IMR-90 (cell line): ENCODE measurements at regions not wholly inside any gene's neighbourhood (a gene's known extent, or its start where the extent isn't known, plus 50 kb on each side); places are given as distances from the start of the nearest gene placed in this dataset.
A peak's percentile ranks its signal among the peaks of the same experiment; 100 is the strongest.

Experiments used
- ATAC-seq: fragments of 200-7000 bp; cut with Tn5 transposase; 2 replicates; pipeline ENCODE4 v1.9.1; 2020; ENCODE audit warnings: low read depth, mild to moderate bottlenecking, moderate library complexity
- BruUV-seq: library from RNA; stranded (reverse); fragments of 400-500 nt; replicated peaks from 2 replicates; lab custom pipeline; 2021; lab: Mats Ljungman, UMichigan
- CTCF ChIA-PET: fragments of 300-600 bp; formaldehyde crosslinking; extraction: SDS; loops from one replicate; lab custom pipeline; 2021; ENCODE audit warnings: antibody characterized with exemption; lab: Yijun Ruan, JAX
- POLR2A ChIA-PET: fragments of 300-600 bp; sonication (Branson Sonifier 250); formaldehyde crosslinking; loops from one replicate; lab custom pipeline; 2022; ENCODE audit warnings: antibody characterized with exemption; ENCODE audit not compliant: unreplicated experiment; lab: Charles Lee
- DNase-seq: peaks from one replicate; pipeline ENCODE4 v3.0.0; 2013
- H2AFZ ChIP-seq: replicated peaks from 2 replicates; pipeline ENCODE3; 2013; ENCODE audit warnings: low read length, mild to moderate bottlenecking; ENCODE audit not compliant: poor library complexity
- H2AK5ac ChIP-seq: 2 replicates; pipeline ENCODE4 v1.6.1; 2013; ENCODE audit warnings: low read depth, low read length, inconsistent platforms
- H2AK9ac ChIP-seq: replicated peaks from 2 replicates; pipeline ENCODE3; 2013; ENCODE audit warnings: mild to moderate bottlenecking, low read depth, low read length, moderate library complexity; ENCODE audit not compliant: poor library complexity
- H2BK120ac ChIP-seq: 2 replicates; pipeline ENCODE4 v1.6.1; 2013; ENCODE audit warnings: low read depth, low read length, inconsistent platforms
- H2BK15ac ChIP-seq: 3 replicates; pipeline ENCODE4 v1.6.1; 2013; ENCODE audit warnings: low read depth, low read length, inconsistent platforms
- H2BK20ac ChIP-seq: 2 replicates; pipeline ENCODE4 v1.6.1; 2013; ENCODE audit warnings: low read depth, mild to moderate bottlenecking, inconsistent platforms, low read length, moderate library complexity
- H2BK5ac ChIP-seq: 2 replicates; pipeline ENCODE4 v1.6.1; 2013; ENCODE audit warnings: mild to moderate bottlenecking, low read depth, low read length, inconsistent platforms; ENCODE audit not compliant: poor library complexity, severe bottlenecking
- H3K14ac ChIP-seq: replicated peaks from 2 replicates; pipeline ENCODE4 v1.6.1; 2013; ENCODE audit warnings: low read depth, low read length, inconsistent platforms
- H3K18ac ChIP-seq: 2 replicates; pipeline ENCODE4 v1.6.1; 2013; ENCODE audit warnings: low read depth, low read length, control low read depth
- H3K23ac ChIP-seq: 2 replicates; pipeline ENCODE4 v1.6.1; 2013; ENCODE audit warnings: low read depth, low read length, inconsistent platforms
- H3K27ac ChIP-seq: 2 replicates; pipeline ENCODE4 v1.5.1; 2013; ENCODE audit warnings: mild to moderate bottlenecking, control low read depth, low read length; ENCODE audit not compliant: insufficient read depth
- H3K27me3 ChIP-seq: 2 replicates; pipeline ENCODE4 v1.6.1; 2013; ENCODE audit warnings: low read length; ENCODE audit not compliant: control insufficient read depth, insufficient read depth
- H3K36me3 ChIP-seq: 2 replicates; pipeline ENCODE4 v1.6.1; 2013; ENCODE audit warnings: low read length, mixed read lengths; ENCODE audit not compliant: control insufficient read depth, insufficient read depth
- H3K4ac ChIP-seq: 2 replicates; pipeline ENCODE4 v1.6.1; 2013; ENCODE audit warnings: low read depth, low read length, inconsistent platforms
- H3K4me1 ChIP-seq: 2 replicates; pipeline ENCODE4 v1.6.1; 2013; ENCODE audit warnings: low read length, mixed read lengths; ENCODE audit not compliant: control insufficient read depth, insufficient read depth
- H3K4me2 ChIP-seq: 2 replicates; pipeline ENCODE4 v1.6.1; 2013; ENCODE audit warnings: low read depth, mild to moderate bottlenecking, control low read depth, low read length, moderate library complexity
- H3K4me3 ChIP-seq: 2 replicates; pipeline ENCODE4 v1.5.1; 2013; ENCODE audit warnings: low read depth, mild to moderate bottlenecking, control low read depth, low read length, moderate library complexity; ENCODE audit not compliant: insufficient read depth
- H3K56ac ChIP-seq: 2 replicates; pipeline ENCODE4 v1.6.1; 2013; ENCODE audit warnings: low read length, inconsistent platforms; ENCODE audit not compliant: insufficient read depth; ENCODE audit errors: extremely low read depth
- H3K79me1 ChIP-seq, 2 experiments: 2 replicates each; pipeline ENCODE4 v1.6.1; 2013; ENCODE audit warnings: low read length in 2 of 2, inconsistent platforms in 1 of 2, low read depth in 1 of 2
- H3K9ac ChIP-seq: 2 replicates; pipeline ENCODE4 v1.6.1; 2013; ENCODE audit warnings: low read depth, low read length, control low read depth
- H3K9me1 ChIP-seq: 2 replicates; pipeline ENCODE4 v1.6.1; 2013; ENCODE audit warnings: low read length, inconsistent platforms; ENCODE audit not compliant: insufficient read depth
- H3K9me3 ChIP-seq: 2 replicates; pipeline ENCODE4 v1.6.1; 2013; ENCODE audit warnings: low read length; ENCODE audit not compliant: control insufficient read depth, insufficient read depth
- H4K20me1 ChIP-seq: 2 replicates; pipeline ENCODE4 v1.6.1; 2013; ENCODE audit warnings: low read length, inconsistent platforms; ENCODE audit not compliant: insufficient read depth
- H4K5ac ChIP-seq: 2 replicates; pipeline ENCODE4 v1.6.1; 2013; ENCODE audit warnings: mild to moderate bottlenecking, low read depth, low read length, control low read depth
- H4K8ac ChIP-seq, 2 experiments: 2 replicates each; pipeline ENCODE4 v1.6.1; 2013; ENCODE audit warnings: low read depth in 2 of 2, low read length in 2 of 2, control low read depth in 1 of 2, inconsistent platforms in 1 of 2
- H4K91ac ChIP-seq: 2 replicates; pipeline ENCODE4 v1.6.1; 2013; ENCODE audit warnings: low read depth, low read length, inconsistent platforms; ENCODE audit not compliant: insufficient read depth
- BHLHE40 ChIP-seq: fragments of 150-350 bp; IDR thresholded peaks from 2 replicates; pipeline ENCODE4 v1.6.1; 2016; ENCODE audit warnings: mild to moderate bottlenecking, low read depth, low read length
- CEBPB ChIP-seq: IDR thresholded peaks from 2 replicates; pipeline ENCODE4 v1.6.1; 2012; ENCODE audit warnings: low read depth, low read length, improper control_type of control experiment
- CHD1 ChIP-seq: IDR thresholded peaks from 2 replicates; pipeline ENCODE4 v1.6.1; 2012; ENCODE audit warnings: low read depth, low read length, improper control_type of control experiment
- FOS ChIP-seq: fragments of 150-350 bp; IDR thresholded peaks from 2 replicates; pipeline ENCODE4 v1.6.1; 2016; ENCODE audit warnings: low read depth, low read length
- MAFK ChIP-seq: IDR thresholded peaks from 2 replicates; pipeline ENCODE4 v1.6.1; 2012; ENCODE audit warnings: low read depth, low read length, improper control_type of control experiment
- MAZ ChIP-seq: IDR thresholded peaks from 2 replicates; pipeline ENCODE4 v1.6.1; 2012; ENCODE audit warnings: low read depth, mild to moderate bottlenecking, low read length, improper control_type of control experiment, moderate library complexity, borderline replicate concordance
- MXI1 ChIP-seq: IDR thresholded peaks from 2 replicates; pipeline ENCODE4 v1.6.1; 2012; ENCODE audit warnings: low read depth, mild to moderate bottlenecking, low read length, moderate library complexity, borderline replicate concordance
- NFE2L2 ChIP-seq: fragments of 150-350 bp; IDR thresholded peaks from 2 replicates; pipeline ENCODE4 v1.6.1; 2016; ENCODE audit warnings: low read depth, mild to moderate bottlenecking, low read length
- POLR2A ChIP-seq: IDR thresholded peaks from 2 replicates; pipeline ENCODE4 v1.6.1; 2012; ENCODE audit warnings: mild to moderate bottlenecking, low read depth, low read length
- RAD21 ChIP-seq: IDR thresholded peaks from 2 replicates; pipeline ENCODE4 v1.6.1; 2012; ENCODE audit warnings: low read length, improper control_type of control experiment
- RCOR1 ChIP-seq: IDR thresholded peaks from 2 replicates; pipeline ENCODE4 v1.6.1; 2012; ENCODE audit warnings: mild to moderate bottlenecking, low read length, improper control_type of control experiment; ENCODE audit not compliant: insufficient replicate concordance
- RFX5 ChIP-seq: IDR thresholded peaks from 2 replicates; pipeline ENCODE4 v1.8.0; 2012; ENCODE audit warnings: low read depth, mild to moderate bottlenecking, low read length, moderate library complexity
- SMC3 ChIP-seq: fragments of 150-350 bp; IDR thresholded peaks from 2 replicates; pipeline ENCODE4 v1.6.1; 2016; ENCODE audit warnings: low read depth, mild to moderate bottlenecking, antibody characterized with exemption, low read length, moderate library complexity
- WGBS, 2 experiments: methylation state at CpG; one replicate each; pipeline versions ENCODE4 v1.1.5 to v1.1.7; 2013; ENCODE audit warnings: missing lambda C conversion rate in 2 of 2; ENCODE audit not compliant: insufficient read length in 1 of 2; ENCODE audit errors: extremely low coverage in 2 of 2; 5-methylcytosine and 5-hydroxymethylcytosine counted together
- dilution Hi-C: fragments of 300-500 bp; cut with HindIII; formaldehyde crosslinking; loops from one replicate; pipeline ENCODE4 v1.14.3; 2018; ENCODE audit warnings: low sequenced_read_pairs; ENCODE audit not compliant: unreplicated experiment
- in situ Hi-C: fragments of 300-500 bp; cut with MboI; formaldehyde crosslinking; loops from 3 replicates; pipeline ENCODE4 v1.14.3; 2019; ENCODE audit warnings: low sequenced_read_pairs, inconsistent platforms, mixed read lengths
- intact Hi-C: fragments of 100-400 bp; cut with micrococcal nuclease; formaldehyde crosslinking; loops from 2 replicates; pipeline ENCODE4 v1.10.0; 2022
- TF ChIP-seq, protein P1 (sequence below): fragments of 150-350 bp; IDR thresholded peaks from 2 replicates; pipeline ENCODE4 v1.6.1; 2017; ENCODE audit warnings: mild to moderate bottlenecking, antibody characterized with exemption, low read length, low read depth
- TF ChIP-seq, protein P2 (sequence below): conservative IDR thresholded peaks from 2 replicates; pipeline ENCODE4 v1.5.1; 2012; ENCODE audit warnings: mild to moderate bottlenecking, low read depth, low read length, improper control_type of control experiment
- TF ChIP-seq, protein P3 (sequence below): fragments of 150-350 bp; IDR thresholded peaks from 2 replicates; pipeline ENCODE4 v1.6.1; 2016; ENCODE audit warnings: low read depth, mild to moderate bottlenecking, low read length, moderate library complexity, borderline replicate concordance

DNA sequence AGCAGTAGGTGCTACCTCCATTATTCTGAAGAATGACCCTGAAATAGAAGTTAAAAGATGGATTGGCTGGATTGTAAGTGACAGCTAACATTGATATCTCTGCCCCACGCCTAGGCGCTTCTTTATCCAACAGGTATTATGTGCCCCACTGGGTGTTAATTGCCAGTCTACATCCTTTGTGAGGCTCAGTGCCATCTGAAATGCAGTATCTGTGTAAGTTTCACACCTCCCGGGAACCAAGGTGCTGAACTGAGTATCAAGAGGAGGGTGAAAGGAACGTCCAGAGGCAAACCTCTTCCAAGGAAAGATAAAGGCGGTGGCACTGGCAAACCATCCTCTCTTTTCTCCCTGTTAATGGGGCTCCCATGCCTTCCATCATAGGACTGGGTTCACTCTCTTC, 181.1 kb upstream of the UBL3 start:
- no peak overlapping the region for H4K8ac ChIP-seq
- H3K4ac ChIP-seq, result 0 out of 2 replicates have a peak overlapping the region, but pooled peaks have one; percentile 17
- dilution Hi-C loops (no loop called here), intact Hi-C loops (no loop called here), in situ Hi-C loops (no loop called here)
- no peak overlapping the region for H2AK9ac ChIP-seq
- DNase-seq (no peak), ATAC-seq (no peak)
- H3K4me1 ChIP-seq, result peaks cover 19% of the 10 kb centered on the region
- H2AFZ ChIP-seq, result no peak overlapping the region
- no peak overlapping the region for H4K5ac ChIP-seq
- no peak overlapping the region for H3K56ac ChIP-seq
- no peak overlapping the region for H3K14ac ChIP-seq
- peak overlapping the region; percentile 66 for H2AK5ac ChIP-seq
- H3K79me1 ChIP-seq, result 0 out of 4 replicates have a peak, but pooled peaks cover 0 to 5% of the 10 kb centered on the region in 2 experiments
- no peak overlapping the region for H3K4me2 ChIP-seq
- 92% methylated on average over 2 of the region's 5 CpGs; no CpG with 5 or more reads in 1 of the 2 experiments for WGBS, 2 experiments
- H3K9me3 ChIP-seq, result no peaks in the 10 kb centered on the region
- ChIA-PET POLR2A (no interaction called here), CTCF (no interaction called here)
- H3K36me3 ChIP-seq, result no peaks in the 10 kb centered on the region
- H3K9me1 ChIP-seq, result peaks cover 21% of the 10 kb centered on the region
- no peak overlapping the region for H3K27ac ChIP-seq
- no peak overlapping the region for H2BK5ac ChIP-seq
- no peak overlapping the region for H3K18ac ChIP-seq
- H2BK15ac ChIP-seq, result no peak overlapping the region
- peak overlapping the region; percentile 18; the same call in 1 of the 2 replicates for H2BK120ac ChIP-seq
- no peaks in the 10 kb centered on the region for H4K20me1 ChIP-seq
- BruUV-seq, result no TSS peak
- no peaks in the 10 kb centered on the region for H3K27me3 ChIP-seq
- no peak overlapping the region for H3K9ac ChIP-seq
- no peak overlapping the region for H3K23ac ChIP-seq
- H3K4me3 ChIP-seq, result no peak overlapping the region
- no peak overlapping the region for H2BK20ac ChIP-seq
- H4K91ac ChIP-seq, result no peak overlapping the region
- TF ChIP-seq, protein P1, sequence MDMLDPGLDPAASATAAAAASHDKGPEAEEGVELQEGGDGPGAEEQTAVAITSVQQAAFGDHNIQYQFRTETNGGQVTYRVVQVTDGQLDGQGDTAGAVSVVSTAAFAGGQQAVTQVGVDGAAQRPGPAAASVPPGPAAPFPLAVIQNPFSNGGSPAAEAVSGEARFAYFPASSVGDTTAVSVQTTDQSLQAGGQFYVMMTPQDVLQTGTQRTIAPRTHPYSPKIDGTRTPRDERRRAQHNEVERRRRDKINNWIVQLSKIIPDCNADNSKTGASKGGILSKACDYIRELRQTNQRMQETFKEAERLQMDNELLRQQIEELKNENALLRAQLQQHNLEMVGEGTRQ, result no peak
- no peak for TF ChIP-seq RFX5
- TF ChIP-seq NFE2L2, result no peak
- TF ChIP-seq MAFK, result no peak
- TF ChIP-seq FOS, result no peak
- no peak for TF ChIP-seq RAD21
- TF ChIP-seq, protein P2, sequence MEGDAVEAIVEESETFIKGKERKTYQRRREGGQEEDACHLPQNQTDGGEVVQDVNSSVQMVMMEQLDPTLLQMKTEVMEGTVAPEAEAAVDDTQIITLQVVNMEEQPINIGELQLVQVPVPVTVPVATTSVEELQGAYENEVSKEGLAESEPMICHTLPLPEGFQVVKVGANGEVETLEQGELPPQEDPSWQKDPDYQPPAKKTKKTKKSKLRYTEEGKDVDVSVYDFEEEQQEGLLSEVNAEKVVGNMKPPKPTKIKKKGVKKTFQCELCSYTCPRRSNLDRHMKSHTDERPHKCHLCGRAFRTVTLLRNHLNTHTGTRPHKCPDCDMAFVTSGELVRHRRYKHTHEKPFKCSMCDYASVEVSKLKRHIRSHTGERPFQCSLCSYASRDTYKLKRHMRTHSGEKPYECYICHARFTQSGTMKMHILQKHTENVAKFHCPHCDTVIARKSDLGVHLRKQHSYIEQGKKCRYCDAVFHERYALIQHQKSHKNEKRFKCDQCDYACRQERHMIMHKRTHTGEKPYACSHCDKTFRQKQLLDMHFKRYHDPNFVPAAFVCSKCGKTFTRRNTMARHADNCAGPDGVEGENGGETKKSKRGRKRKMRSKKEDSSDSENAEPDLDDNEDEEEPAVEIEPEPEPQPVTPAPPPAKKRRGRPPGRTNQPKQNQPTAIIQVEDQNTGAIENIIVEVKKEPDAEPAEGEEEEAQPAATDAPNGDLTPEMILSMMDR, result no peak
- TF ChIP-seq BHLHE40, result no peak
- TF ChIP-seq CHD1, result no peak
- no peak for TF ChIP-seq POLR2A
- no peak for TF ChIP-seq MXI1
- TF ChIP-seq RCOR1, result no peak
- no peak for TF ChIP-seq CEBPB
- no peak for TF ChIP-seq MAZ
- TF ChIP-seq SMC3, result no peak
- TF ChIP-seq, protein P3, sequence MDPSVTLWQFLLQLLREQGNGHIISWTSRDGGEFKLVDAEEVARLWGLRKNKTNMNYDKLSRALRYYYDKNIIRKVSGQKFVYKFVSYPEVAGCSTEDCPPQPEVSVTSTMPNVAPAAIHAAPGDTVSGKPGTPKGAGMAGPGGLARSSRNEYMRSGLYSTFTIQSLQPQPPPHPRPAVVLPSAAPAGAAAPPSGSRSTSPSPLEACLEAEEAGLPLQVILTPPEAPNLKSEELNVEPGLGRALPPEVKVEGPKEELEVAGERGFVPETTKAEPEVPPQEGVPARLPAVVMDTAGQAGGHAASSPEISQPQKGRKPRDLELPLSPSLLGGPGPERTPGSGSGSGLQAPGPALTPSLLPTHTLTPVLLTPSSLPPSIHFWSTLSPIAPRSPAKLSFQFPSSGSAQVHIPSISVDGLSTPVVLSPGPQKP, result no peak
